CD4-positive, alpha-beta T cell treated with Interleukin-17A for 4 hours (primary cell): ENCODE measurements at regions not wholly inside any gene's neighbourhood (a gene's known extent, or its start where the extent isn't known, plus 50 kb on each side); places are given as distances from the start of the nearest gene placed in this dataset.
"Not testable (repeated sequence)": the region's sequence is repeated elsewhere in the genome, so short reads cannot be mapped to it uniquely, and the experiment has no call there.

Experiments used
- DNase-seq: peaks from one replicate; pipeline ENCODE4 v3.0.0-alpha.2; 2020; ENCODE audit warnings: mixed read lengths

- DNase-seq, result no peak
Observed at GRCh38 chr2:13745330-13745729, 887.2 kb upstream of the LRATD1 start.

GRCh38 chr2:13751955-13752354, 880.6 kb upstream of the LRATD1 start:
- DNase-seq, result no peak

GRCh38 chr2:13758412-13758811, 874.1 kb upstream of the LRATD1 start:
- no peak for DNase-seq

GRCh38 chr2:13768274-13768673, 864.2 kb upstream of the LRATD1 start:
- no peak for DNase-seq

- DNase-seq, result no peak
Observed at GRCh38 chr2:13770279-13770678, 862.2 kb upstream of the LRATD1 start.

- DNase-seq, result no peak
Observed at GRCh38 chr2:13779996-13780395, 852.5 kb upstream of the LRATD1 start.

- no peak for DNase-seq
Observed at GRCh38 chr2:13791019-13791547, 841.4 kb upstream of the LRATD1 start.

- DNase-seq, result no peak
Observed at GRCh38 chr2:13806539-13806938, 826.0 kb upstream of the LRATD1 start.

- no peak for DNase-seq
Observed at GRCh38 chr2:13813236-13813635, 819.3 kb upstream of the LRATD1 start.

GRCh38 chr2:13818002-13818401, 814.5 kb upstream of the LRATD1 start:
- DNase-seq, result no peak

GRCh38 chr2:13819896-13820295, 812.6 kb upstream of the LRATD1 start:
- DNase-seq, result no peak

GRCh38 chr2:13821255-13821880, 811.1 kb upstream of the LRATD1 start:
- DNase-seq, result no peak

- DNase-seq, result no peak
Observed at GRCh38 chr2:13822365-13822764, 810.2 kb upstream of the LRATD1 start.

- DNase-seq, result no peak
Observed at GRCh38 chr2:13826314-13826853, 806.1 kb upstream of the LRATD1 start.

- no peak for DNase-seq
Observed at GRCh38 chr2:13858626-13859025, 773.9 kb upstream of the LRATD1 start.

GRCh38 chr2:13868275-13868674, 764.2 kb upstream of the LRATD1 start:
- not testable (repeated sequence) for DNase-seq

GRCh38 chr2:13876491-13877037, 756.0 kb upstream of the LRATD1 start:
- no peak for DNase-seq

GRCh38 chr2:13877571-13877970, 754.9 kb upstream of the LRATD1 start:
- DNase-seq, result no peak

GRCh38 chr2:13884291-13884976, 748.1 kb upstream of the LRATD1 start:
- no peak for DNase-seq

- DNase-seq, result no peak
Observed at GRCh38 chr2:13901526-13901925, 731.0 kb upstream of the LRATD1 start.

GRCh38 chr2:13905831-13906230, 726.7 kb upstream of the LRATD1 start:
- DNase-seq, result no peak

- DNase-seq, result no peak
Observed at GRCh38 chr2:13916066-13916465, 716.5 kb upstream of the LRATD1 start.

GRCh38 chr2:13917958-13918357, 714.6 kb upstream of the LRATD1 start:
- no peak for DNase-seq

- no peak for DNase-seq
Observed at GRCh38 chr2:13919981-13920382, 712.5 kb upstream of the LRATD1 start.
